Inflammatory macrophage treated with lipopolysaccharide for 1 hour (primary cell): ENCODE measurements at regions not wholly inside any gene's neighbourhood (a gene's known extent, or its start where the extent isn't known, plus 50 kb on each side); places are given as distances from the start of the nearest gene placed in this dataset.
"Not testable (repeated sequence)": the region's sequence is repeated elsewhere in the genome, so short reads cannot be mapped to it uniquely, and the experiment has no call there.

Experiments used
- DNase-seq, 2 donors: peaks; one replicate each; pipeline ENCODE4 v3.0.0-alpha.2; 2020 to 2022

DNA sequence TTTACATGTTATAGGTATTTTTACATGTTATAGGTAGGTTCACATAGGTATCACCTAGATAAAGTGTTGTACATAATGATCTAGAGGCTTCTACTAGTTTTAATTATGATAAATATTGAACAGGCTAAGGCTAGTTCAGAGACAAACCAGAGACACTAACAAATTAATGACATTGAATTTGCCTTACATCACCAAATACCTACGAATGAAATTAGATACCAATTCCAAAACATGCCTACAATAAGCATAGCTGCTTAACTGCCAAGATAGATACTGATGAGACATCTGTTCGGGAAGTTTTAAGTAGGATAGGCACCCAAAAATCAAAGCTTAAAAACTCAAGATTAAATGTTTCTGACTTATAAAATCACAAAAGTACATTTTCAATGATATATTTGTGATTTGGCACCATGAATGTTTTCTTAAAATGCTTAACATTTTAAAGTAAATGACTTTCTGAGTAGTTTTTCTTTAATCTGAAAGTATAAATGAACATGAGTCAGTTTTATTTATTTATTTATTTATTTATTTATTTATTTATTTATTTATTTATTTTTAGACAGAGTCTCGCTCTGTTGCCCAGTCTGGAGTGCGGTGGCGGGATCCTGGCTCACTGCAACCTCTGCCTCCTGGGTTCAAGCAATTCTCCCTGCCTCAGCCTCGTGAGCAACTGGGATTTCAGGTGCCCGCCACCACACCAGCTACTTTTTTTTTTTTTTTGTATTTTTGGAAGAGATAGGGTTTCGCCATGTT lies 703.1 kb upstream of the ARRDC3 start:
- no peak for DNase-seq

DNA sequence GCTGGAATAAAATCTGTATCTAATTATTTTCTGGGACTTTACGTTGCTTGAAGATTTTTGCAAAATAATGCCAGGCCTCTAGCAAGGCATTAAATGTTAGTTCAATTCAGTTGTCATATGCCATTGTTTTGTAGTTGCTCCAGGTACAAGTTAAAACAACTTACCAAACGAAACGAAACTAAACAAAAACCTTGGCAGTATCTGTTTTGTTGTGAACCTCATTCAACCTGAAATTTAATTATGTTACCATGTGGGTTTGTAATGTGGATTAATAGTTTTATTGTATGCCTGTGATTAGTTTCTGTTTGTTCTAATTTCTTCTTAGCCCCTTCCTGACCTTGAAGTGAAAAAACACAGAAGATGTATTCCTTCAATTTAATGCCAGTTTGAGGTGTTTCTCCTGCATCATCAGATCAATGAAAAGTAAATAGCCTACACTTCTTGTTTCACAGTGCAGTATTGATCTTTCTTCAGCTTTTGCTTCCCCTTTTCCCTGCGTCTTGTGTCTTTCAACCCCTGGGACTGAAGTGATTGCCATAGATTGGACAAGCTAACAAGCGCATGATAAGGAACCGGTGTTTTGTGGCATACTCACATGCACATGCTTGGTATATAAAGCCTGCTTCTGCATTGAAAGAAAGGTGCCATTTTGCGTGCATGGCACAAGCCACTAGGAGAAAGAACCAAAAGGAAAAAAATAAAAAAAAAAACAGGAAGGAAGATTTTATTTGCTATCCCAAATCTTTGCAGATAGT lies 699.0 kb upstream of the ARRDC3 start:
- DNase-seq, result no peak

DNA sequence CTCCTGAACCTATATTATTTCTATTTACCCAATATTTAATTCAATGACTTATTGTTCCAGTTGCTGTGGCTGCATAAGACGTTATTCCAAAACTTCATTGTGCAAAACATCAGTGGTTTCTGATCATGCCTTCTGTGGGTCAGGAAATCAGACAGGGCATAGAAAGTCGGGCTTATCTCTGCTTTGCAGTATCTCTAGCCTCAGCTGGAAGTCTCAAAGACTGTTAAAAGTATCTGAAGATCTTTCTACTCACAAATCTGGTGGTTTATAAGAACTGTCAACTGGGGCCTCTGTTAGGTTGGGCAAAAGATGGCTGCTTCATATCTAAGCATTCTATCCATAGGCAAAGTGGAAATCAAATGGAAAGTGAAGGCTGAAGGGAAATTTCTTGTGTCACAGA lies 687.7 kb upstream of the ARRDC3 start:
- DNase-seq, result no peak

DNA sequence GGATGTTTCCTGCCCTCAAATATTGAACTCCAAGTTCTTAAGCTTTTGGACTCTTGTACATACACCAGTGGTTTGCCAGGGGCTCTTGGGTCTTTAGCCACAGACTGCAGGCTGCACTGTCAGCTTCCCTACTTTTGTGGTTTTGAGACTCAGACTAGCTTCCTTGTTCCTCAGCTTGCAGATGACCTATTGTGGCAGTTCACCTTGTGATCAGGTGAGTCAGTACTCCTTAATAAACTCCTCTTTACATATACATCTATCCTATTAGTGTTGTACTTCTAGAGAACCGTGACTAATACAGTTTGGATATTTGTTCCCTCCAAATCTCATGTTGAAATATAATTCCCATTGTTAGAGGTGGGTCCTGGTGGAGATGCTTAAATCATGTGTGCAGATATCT lies 681.9 kb upstream of the ARRDC3 start:
- no peak for DNase-seq

DNA sequence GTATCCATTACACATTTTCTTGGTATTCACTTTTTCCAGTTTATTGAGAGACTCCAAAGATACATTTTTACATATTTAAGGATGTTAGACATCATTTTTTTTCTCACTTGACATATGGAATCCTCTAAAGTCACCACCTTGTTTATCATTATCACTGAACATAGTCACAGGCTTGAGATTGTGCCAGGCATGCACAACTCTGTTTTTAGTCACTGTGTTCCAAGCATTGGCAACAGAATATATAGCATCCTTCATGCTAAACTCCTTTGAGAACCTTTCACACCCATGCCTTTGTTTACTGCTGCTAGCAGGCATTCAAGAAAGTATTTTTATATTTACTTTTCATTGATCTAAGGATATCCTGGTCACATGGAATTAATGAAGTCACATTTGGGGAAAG lies 668.6 kb upstream of the ARRDC3 start:
- DNase-seq, result no peak

DNA sequence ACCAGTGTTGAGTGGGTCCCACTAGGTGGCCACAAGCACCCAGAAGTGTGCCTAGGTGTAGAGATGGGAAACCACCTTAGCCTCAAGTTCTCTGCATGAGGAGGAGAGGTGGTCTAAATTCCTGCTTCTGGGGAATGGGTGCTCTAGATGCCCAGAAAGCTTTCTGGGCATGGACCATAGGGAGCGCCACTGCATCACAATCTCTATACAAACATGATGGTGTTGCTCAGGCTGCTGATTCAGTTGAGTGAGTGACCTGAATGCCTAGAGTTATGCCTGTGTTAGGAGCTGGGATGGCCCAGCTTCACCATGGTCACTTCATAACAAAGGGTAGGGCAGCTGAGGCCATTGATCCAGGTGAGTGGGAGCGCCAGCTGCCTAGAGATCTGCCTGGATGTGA lies 667.9 kb upstream of the ARRDC3 start:
- DNase-seq, result no peak

DNA sequence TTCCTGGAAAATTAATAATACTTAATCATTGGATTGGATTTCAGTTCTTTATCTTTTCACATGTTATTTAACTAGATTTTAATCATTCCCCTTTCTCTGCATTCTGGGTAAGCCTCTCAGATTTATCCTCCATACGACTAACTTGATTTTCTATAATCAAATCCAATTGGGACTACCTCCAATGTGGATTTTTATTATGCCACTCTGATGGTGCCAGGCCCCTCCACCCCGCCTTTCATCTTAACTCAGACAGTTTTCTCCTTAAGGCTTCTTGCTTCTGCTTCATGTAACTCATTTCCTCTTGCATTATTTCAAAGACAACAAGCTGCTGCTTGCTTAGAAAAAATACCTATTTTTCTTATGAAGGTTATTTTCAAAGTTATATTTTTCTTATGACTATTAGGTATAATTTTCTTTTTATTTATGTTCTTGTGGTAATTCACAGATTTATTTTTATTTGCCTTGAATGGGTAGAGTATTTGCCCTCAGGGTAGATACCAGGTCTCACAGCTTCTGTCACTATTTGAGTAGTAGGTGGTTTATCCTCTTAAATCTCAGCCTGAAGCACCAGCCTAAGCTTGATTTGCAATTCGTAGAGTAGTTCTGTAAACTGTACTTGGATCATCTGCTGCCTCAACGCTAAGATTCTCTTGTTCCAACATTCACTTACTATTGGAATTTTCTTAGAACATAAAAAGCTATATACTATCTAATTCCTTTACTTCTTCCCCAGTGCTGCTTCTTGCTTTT lies 659.0 kb upstream of the ARRDC3 start:
- no peak for DNase-seq

DNA sequence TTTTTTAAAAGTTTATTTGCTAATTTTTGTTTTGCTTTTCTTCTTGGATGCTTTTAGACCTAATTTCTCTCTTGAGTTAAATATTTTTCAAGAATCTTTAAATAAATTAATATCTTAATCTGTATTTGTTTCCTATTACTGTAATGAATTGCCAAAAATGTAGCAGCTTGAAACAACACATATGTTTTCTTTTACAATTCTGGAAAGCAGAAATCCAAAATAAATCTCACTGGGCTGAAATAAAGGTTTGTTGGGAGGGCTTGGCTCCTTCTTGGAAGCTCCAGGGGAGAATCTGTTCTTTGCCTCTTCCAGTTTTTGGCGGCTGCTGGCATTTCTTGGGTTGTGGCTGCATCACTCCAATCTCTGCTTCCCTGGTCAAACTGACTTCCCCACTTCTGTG lies 658.1 kb upstream of the ARRDC3 start:
- no peak for DNase-seq

DNA sequence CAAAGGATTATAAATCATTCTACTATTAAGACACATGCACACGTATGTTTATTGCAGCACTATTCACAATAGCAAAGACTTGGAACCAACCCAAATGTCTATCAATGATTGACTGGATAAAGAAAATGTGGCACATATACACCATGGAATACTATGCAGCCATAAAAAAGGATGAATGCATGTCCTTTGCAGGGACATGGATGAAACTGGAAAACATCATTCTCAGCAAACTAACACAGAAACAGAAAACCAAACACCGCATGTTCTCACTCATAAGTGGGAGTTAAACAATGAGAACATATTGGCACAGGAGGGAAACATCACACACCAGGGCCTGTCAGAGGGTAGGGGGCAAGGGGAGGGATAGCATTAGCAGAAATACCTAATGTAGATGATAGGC lies 646.7 kb upstream of the ARRDC3 start:
- DNase-seq, result not testable (repeated sequence)

DNA sequence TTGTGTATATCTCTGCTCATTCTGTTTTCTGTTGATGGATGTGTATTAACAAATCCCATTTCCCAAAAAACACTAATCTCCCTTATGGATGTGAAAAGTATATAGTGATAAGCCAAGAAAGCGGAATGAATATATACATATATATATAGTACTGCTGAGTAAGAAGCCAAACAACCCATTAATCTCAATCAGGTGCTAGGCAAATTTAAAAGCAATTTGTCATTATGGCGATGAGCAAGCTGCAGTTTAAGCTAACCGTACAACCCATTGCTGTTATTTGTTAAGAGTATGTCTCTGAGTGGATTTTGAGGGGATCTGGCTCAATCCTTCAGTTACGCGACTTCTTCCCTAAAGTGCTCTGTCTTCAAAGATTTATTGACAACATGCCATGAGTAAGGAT lies 640.4 kb upstream of the ARRDC3 start:
- no peak for DNase-seq

DNA sequence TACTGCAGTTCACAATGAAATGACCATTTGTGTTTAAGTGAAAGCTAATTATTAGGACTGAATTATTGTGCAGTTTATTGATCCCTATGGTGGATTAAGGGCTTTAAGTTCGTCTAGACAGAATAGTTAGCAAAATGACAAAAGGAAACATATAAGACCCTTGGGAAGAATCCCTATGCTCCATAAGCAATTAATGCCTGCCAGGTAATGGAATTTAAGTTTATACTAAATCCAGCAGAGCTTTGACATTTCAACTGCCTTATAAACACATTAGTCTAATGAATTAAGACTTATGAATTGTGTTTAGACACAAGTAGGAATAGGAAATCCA lies 640.0 kb upstream of the ARRDC3 start:
- DNase-seq, result no peak

DNA sequence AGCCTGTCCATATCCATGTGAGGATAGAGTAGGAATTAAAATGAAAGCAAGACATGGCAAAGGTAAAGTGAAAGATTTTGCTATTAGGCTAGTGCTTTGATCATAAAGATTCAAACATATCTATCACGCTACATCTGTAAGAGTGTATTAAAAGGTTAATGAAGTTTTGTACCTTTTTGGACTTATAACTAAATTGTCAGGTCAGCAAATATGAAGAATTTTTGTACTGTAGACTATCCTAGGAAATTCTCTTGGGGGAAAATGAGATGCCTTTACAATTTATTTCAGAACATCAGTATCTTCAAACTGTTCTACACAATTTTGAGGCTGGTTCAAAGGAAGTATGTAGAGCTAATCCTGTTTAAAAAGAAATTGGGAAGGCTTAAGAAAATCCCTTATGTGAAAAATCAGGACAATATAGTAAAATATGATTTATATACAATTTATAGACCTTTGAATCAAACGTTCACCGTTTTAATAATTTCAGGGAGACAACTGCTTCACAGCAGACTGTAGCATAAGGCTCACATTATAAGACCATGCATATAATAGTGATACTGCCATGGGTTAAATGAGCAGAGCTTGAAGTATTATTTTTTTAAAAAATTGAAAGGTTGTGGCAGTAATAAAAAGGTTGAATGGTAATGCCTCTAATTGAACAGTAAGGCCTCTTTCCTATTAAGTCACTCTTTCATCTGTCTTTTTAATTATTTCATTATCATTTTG lies 639.5 kb upstream of the ARRDC3 start:
- no peak for DNase-seq

DNA sequence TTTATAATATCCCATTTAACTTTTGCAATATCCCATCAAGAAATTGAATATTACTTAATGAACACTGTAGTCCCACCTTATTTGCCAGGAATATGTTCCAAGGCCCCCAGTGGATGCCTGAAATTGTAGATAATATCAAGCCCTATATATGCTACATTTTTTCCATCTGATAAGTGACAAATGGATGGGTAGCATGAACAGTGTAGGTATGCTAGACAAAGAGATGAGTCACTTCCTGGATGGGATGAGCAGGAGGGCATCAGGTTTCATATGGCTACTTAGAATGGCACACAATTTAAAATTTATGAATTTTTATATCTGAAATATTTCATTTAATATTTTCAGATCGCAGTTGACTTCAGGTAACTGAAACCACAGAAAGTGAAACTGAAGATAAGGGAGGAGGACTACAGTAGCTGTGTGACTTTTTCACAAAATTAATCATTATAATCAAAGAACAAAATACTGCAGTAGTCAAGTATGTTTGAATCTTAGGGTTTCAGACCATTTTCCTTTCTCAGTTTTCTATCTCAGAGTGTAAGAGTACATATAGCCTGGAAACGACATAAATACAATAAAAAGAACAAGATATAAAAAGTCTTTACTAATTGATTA lies 636.4 kb upstream of the ARRDC3 start:
- no peak for DNase-seq

DNA sequence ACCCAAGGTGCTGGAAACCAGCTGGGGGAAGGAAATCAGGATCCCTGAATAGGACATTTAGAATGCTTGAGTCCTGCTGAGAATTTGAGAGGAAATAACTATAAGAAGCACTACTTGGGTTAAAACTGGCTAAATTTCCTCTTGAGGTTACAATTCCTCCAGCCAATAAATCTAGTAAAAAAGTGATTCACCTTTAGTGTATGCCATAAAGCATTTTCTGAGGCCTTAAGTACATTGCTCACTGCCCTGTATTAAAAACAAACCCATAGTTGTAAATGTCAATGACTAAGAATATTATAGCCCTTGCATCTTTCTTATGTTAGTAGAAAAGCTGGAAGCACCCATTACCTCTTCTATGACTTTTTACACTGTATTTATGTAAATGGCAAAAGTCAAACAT lies 634.7 kb upstream of the ARRDC3 start:
- DNase-seq, result no peak

DNA sequence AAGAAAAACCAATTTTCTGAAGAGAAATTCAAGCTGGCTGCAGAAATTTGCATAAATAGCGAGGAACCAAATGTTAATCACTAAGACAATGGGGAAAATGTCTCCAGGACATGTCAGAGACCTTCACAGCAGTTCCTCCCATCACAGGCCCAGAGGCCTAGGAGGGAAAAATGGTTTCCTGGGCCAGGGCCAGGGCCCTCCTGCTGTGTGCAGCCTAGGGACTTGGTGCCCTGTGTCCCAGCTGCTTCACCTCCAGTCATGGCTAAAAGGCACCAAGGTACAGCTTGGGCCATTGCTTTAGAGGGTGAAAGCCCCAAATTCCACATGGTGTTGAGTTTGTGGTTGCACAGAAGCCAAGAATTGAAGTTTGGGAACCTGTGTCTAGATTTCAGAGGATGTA lies 628.7 kb upstream of the ARRDC3 start:
- DNase-seq, result not testable (repeated sequence)

DNA sequence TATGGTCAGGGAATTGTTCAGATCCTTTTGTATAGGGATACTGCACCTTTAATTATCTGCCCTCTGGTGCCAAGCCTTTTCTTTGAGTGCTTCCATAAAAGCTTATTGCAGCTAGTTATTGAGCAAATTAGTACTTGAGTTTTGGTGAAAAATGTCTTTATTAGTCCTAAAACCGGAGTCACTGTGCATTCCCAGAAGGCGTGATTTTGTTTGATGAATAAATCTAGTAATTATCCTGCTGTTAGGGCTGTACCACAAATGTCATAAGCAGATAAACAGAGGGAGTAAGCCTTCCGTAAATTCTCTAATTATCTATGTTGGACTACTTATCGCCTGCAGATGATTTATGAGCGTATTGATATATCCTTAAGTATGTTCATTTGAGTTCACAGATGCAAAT lies 620.7 kb upstream of the ARRDC3 start:
- DNase-seq, result no peak

DNA sequence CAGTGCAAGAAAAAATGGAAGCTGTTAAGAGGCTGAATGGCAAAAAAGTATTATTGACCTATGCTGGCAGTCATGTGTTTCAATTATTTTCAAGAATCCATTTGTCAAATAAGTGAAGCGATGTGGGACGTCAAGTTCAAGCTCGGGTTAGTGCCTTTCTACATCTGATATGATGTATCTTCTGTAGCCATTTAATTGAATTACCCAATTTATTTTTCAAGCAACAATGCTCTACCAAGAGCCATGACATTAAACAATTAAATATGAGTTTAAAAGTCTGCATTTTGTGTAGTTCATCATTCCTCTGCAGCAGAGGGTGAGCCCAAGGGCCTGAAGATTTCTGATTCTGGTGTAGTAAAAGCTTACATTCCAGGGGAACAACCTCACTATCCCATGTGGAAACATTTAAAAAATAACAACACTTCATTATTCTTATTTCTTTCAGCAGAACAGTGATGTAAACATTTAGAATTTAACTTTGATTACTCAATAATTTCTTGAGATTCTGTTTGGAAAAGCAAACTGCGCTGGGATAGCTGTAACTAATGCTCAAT lies 619.7 kb upstream of the ARRDC3 start:
- DNase-seq, result no peak

DNA sequence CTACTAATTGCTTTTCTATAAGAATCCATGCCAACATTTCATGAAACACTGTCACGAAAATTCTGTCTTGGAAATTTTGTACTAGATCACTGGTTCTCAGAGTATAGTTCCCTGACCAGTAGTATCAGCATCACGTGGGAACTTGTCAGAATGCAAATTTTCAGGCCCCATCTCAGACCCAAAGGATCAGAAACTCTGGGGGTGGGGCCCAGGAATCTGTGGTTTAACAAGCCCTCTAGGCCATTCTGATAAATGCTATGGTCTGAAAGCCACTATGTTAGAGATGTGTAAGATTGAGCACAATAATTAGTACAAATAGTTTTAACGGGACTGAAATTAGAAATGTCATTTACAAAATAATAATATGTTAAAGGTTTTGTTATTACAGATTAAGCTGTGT lies 615.7 kb upstream of the ARRDC3 start:
- no peak for DNase-seq

DNA sequence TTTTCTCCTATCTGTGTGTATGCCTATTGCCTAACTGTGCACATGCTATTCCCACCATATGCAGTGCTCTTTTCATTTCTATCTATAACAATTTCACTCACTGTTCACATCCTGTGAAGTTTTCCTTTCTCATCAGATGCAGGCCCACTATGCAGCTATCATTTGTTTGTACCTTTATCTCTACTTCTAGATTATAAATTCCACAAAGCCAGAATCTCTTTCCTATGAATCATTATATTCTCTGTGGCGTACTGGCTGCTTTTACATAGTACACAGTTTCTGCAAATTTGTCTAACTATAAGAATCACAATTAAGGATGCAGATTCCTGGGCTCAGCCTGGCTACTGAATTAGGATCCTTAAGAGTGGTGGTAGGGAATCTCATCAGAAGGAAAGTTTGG lies 600.8 kb upstream of the ARRDC3 start:
- DNase-seq, result no peak

DNA sequence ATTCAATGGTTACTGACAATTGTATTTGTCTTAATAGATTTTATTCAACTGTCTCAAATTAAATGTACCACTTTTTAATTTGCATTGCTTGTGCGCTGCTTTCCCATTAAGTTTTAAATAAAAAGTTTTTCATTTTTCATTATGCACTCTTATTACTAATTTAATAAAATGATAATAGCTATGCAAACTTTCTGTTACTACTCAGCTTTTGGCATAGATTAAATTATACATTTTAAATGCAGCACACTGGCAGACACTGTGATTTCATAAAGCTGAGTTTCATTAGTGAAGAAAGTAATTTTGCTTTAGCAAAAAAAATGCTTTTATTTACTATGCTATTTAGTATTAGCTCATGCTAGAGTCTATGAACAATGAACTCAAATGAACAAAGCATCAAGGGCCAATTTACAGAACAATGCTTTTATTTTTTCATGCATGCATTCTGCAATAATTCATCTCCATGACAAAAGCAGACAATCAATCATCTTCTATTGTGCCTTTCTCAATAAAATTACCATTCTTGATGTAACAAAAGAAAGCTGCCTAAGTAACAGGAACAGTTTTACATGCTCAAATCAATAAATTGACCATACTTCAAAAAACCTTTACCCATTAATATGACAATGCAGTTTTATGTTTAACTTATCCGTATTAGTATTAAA lies 595.2 kb upstream of the ARRDC3 start:
- DNase-seq, result no peak

DNA sequence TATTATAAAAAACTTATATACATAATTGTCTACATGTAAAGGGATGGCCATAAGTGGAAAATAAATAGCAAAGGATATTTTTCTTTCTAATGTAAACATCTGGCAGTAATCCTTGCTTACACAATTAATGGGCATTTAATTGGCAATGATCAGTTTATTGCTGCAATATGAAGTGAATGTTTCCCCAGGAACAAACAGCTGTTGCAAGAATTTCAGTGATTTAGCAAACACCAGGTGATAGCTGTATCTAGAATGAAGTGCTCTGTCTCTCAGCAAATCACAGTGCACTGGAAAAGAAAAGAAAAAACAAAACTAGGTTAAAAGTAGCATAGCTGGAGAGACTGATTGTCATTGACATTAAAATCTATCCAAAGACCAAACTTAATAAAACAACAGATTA lies 594.5 kb upstream of the ARRDC3 start:
- DNase-seq, result no peak

DNA sequence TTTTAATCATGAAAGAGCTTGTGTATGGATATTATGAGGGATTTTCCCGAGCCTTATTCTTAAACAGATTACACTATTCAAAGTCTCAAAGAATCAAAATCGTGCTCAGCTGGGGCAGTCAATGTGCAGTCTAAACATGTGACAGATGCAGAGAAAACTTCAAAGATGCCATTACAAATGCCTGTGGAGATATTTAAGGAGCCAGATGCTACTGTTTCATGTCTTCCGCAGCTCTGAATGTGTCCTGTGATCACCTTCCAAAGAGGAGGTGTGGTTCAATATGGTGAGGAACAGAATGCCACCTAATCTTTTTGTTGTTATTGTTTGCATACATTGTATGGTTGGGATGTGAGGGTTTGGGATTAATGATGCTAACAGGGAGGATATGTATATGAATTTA lies 593.3 kb upstream of the ARRDC3 start:
- no peak for DNase-seq
